GM12875 (cell line): ENCODE measurements at regions not wholly inside any gene's neighbourhood (a gene's known extent, or its start where the extent isn't known, plus 50 kb on each side); places are given as distances from the start of the nearest gene placed in this dataset.

ENCODE experiments used
- H3K4me3 ChIP-seq: one replicate; pipeline ENCODE4 v1.5.1; 2011; ENCODE audit warnings: low read depth, low read length, control low read depth
- TF ChIP-seq, protein P1 (sequence below): IDR thresholded peaks from 2 replicates; pipeline ENCODE4 v1.5.1; 2011; ENCODE audit warnings: low read depth, mild to moderate bottlenecking, control low read depth, inconsistent platforms, low read length, moderate library complexity, borderline replicate concordance; ENCODE audit not compliant: insufficient read depth

GRCh38 chr18:48488388-48488850, 50.4 kb upstream of the CTIF start:
- TF ChIP-seq, protein P1, sequence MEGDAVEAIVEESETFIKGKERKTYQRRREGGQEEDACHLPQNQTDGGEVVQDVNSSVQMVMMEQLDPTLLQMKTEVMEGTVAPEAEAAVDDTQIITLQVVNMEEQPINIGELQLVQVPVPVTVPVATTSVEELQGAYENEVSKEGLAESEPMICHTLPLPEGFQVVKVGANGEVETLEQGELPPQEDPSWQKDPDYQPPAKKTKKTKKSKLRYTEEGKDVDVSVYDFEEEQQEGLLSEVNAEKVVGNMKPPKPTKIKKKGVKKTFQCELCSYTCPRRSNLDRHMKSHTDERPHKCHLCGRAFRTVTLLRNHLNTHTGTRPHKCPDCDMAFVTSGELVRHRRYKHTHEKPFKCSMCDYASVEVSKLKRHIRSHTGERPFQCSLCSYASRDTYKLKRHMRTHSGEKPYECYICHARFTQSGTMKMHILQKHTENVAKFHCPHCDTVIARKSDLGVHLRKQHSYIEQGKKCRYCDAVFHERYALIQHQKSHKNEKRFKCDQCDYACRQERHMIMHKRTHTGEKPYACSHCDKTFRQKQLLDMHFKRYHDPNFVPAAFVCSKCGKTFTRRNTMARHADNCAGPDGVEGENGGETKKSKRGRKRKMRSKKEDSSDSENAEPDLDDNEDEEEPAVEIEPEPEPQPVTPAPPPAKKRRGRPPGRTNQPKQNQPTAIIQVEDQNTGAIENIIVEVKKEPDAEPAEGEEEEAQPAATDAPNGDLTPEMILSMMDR: no peak

GRCh38 chr18:48486754-48487153, 52.1 kb upstream of the CTIF start:
- no peak overlapping the region for H3K4me3 ChIP-seq
- TF ChIP-seq, protein P1: no peak

More at GRCh38 chr18:48488388-48488850, 50.4 kb upstream of the CTIF start:
- H3K4me3 ChIP-seq: no peak overlapping the region

- H3K4me3 ChIP-seq: no peak overlapping the region
- TF ChIP-seq, protein P1: no peak
Measured at GRCh38 chr18:48485828-48486405, 52.9 kb upstream of the CTIF start.

- no peak overlapping the region for H3K4me3 ChIP-seq
- TF ChIP-seq, protein P1: no peak
Measured at GRCh38 chr18:48481092-48481491, 57.7 kb upstream of the CTIF start.

- TF ChIP-seq, protein P1: no peak
- H3K4me3 ChIP-seq: no peak overlapping the region
Measured at GRCh38 chr18:48479531-48479930, 59.3 kb upstream of the CTIF start.

GRCh38 chr18:48477348-48477747, 61.5 kb upstream of the CTIF start:
- TF ChIP-seq, protein P1: no peak
- H3K4me3 ChIP-seq: no peak overlapping the region

GRCh38 chr18:48476550-48476917, 62.3 kb upstream of the CTIF start:
- TF ChIP-seq, protein P1: no peak
- H3K4me3 ChIP-seq: no peak overlapping the region
